SU-DHL-6 (cell line): ENCODE measurements at regions not wholly inside any gene's neighbourhood (a gene's known extent, or its start where the extent isn't known, plus 50 kb on each side); places are given as distances from the start of the nearest gene placed in this dataset.

Experiments used
- EZH2phosphoT487 ChIP-seq: fragments of 200-600 bp; sonication (generic), shearing (Covaris generic); conservative IDR thresholded peaks from 2 replicates; pipeline ENCODE4 v1.6.1; 2018; ENCODE audit warnings: mild to moderate bottlenecking, antibody characterized with exemption, low read length, moderate library complexity, mixed read lengths
- TF ChIP-seq, protein P1 (sequence below): fragments of 200-600 bp; sonication (generic); IDR thresholded peaks from one replicate; pipeline ENCODE4 v1.5.1; 2017; ENCODE audit warnings: antibody characterized with exemption, mild to moderate bottlenecking, low read length, moderate library complexity; ENCODE audit not compliant: insufficient read depth, poor library complexity, severe bottlenecking

DNA sequence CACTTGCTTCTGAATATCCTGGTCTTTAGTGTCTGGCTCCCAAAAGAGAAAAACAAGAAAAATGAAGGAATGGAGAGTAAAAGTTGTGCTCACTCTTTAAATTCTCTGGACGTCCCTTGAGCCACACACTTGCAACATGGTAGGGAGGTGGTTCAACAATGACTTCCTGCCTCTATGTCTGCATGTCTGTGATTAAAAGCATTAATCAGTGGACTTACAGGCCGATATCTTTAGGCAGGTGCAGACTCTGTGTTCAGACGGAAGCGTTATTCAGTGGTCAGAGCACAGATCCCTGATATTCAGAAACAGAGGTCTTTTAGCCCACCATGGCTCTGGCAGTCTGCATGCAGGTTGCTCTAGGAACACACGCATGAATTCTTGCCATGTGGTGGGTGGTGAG is 1920.0 kb upstream of the RAG2 start:
- TF ChIP-seq, protein P1, sequence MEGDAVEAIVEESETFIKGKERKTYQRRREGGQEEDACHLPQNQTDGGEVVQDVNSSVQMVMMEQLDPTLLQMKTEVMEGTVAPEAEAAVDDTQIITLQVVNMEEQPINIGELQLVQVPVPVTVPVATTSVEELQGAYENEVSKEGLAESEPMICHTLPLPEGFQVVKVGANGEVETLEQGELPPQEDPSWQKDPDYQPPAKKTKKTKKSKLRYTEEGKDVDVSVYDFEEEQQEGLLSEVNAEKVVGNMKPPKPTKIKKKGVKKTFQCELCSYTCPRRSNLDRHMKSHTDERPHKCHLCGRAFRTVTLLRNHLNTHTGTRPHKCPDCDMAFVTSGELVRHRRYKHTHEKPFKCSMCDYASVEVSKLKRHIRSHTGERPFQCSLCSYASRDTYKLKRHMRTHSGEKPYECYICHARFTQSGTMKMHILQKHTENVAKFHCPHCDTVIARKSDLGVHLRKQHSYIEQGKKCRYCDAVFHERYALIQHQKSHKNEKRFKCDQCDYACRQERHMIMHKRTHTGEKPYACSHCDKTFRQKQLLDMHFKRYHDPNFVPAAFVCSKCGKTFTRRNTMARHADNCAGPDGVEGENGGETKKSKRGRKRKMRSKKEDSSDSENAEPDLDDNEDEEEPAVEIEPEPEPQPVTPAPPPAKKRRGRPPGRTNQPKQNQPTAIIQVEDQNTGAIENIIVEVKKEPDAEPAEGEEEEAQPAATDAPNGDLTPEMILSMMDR, result no peak
- no peak for TF ChIP-seq EZH2phosphoT487
